ENCODE measurements at regions not wholly inside any gene's neighbourhood (a gene's known extent, or its start where the extent isn't known, plus 50 kb on each side); places are given as distances from the start of the nearest gene placed in this dataset.

GRCh38 chr21:32216293-32216692 lies 62.6 kb downstream of the MIS18A start:
- DNase-seq (ENCODE audit: low read depth), result no peak

- DNase-seq (ENCODE audit: low read depth), result no peak
Measured at GRCh38 chr21:32215306-32215685, 63.6 kb downstream of the MIS18A start.

GRCh38 chr21:32214654-32215305 lies 64.1 kb downstream of the MIS18A start:
- no peak for DNase-seq (ENCODE audit: low read depth)

- DNase-seq (ENCODE audit: low read depth), result no peak
Measured at GRCh38 chr21:32212116-32212515, 66.7 kb downstream of the MIS18A start.

GRCh38 chr21:32211306-32211705 lies 67.5 kb downstream of the MIS18A start:
- no peak for DNase-seq (ENCODE audit: low read depth)

- no peak for DNase-seq (ENCODE audit: low read depth)
Measured at GRCh38 chr21:32209580-32209979, 69.3 kb downstream of the MIS18A start.

- no peak for DNase-seq (ENCODE audit: low read depth)
Measured at GRCh38 chr21:32207406-32207716, 71.5 kb downstream of the MIS18A start.

- DNase-seq (ENCODE audit: low read depth), result no peak
Measured at GRCh38 chr21:32206631-32207405, 72.0 kb downstream of the MIS18A start.

- DNase-seq (ENCODE audit: low read depth), result no peak
Measured at GRCh38 chr21:32203877-32204480, 74.9 kb downstream of the MIS18A start.

GRCh38 chr21:32200029-32200428 lies 78.8 kb downstream of the MIS18A start:
- DNase-seq (ENCODE audit: low read depth), result no peak

- no peak for DNase-seq (ENCODE audit: low read depth)
Measured at GRCh38 chr21:32198384-32198783, 80.5 kb downstream of the MIS18A start.

- no peak for DNase-seq (ENCODE audit: low read depth)
Measured at GRCh38 chr21:32197896-32198295, 81.0 kb downstream of the MIS18A start.

GRCh38 chr21:32196001-32196400 lies 82.8 kb downstream of the MIS18A start:
- no peak for DNase-seq (ENCODE audit: low read depth)

GRCh38 chr21:32193098-32193465 lies 85.8 kb downstream of the MIS18A start:
- DNase-seq (ENCODE audit: low read depth), result no peak

GRCh38 chr21:32192291-32193097 lies 86.4 kb downstream of the MIS18A start:
- DNase-seq (ENCODE audit: low read depth), result no peak

GRCh38 chr21:32190493-32191144 lies 88.2 kb downstream of the MIS18A start:
- DNase-seq (ENCODE audit: low read depth), result no peak

- DNase-seq (ENCODE audit: low read depth), result no peak
Measured at GRCh38 chr21:32189688-32190483, 89.0 kb downstream of the MIS18A start.

GRCh38 chr21:32186804-32187203 lies 92.0 kb downstream of the MIS18A start:
- no peak for DNase-seq (ENCODE audit: low read depth)

GRCh38 chr21:32185726-32186125 lies 93.1 kb downstream of the MIS18A start:
- DNase-seq (ENCODE audit: low read depth), result no peak

GRCh38 chr21:32185103-32185502 lies 93.7 kb downstream of the MIS18A start:
- no peak for DNase-seq (ENCODE audit: low read depth)

GRCh38 chr21:32184485-32184884 lies 94.4 kb downstream of the MIS18A start:
- DNase-seq (ENCODE audit: low read depth), result no peak

All from ELR (cell line).